ENCODE measurements at regions not wholly inside any gene's neighbourhood (a gene's known extent, or its start where the extent isn't known, plus 50 kb on each side); places are given as distances from the start of the nearest gene placed in this dataset.

DNA sequence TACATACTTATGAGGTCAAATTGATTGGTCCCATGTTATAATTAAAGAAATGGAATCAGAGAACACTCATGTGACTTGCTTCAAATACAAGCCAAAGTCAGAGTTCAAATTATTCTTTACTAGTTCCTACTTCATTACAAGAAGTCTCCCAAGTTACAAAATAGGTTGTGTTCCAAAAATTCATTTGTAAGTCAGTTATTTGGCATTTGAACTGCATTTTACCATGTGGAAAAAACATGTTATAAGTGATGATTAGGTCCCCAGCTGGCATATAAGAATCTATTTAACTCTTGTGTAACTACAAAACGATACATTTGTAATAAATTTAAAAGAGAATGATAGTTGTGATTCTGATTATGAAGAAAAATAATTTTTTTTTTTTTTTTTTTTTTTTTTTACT is 124.1 kb downstream of the DISP1 start:
- POLR2A ChIA-PET: no interaction called here
- H2AFZ ChIP-seq (ENCODE audit: low read depth, low read length): no peak overlapping the region
- no TSS peak for BruUV-seq (replicated peaks)
- H3K36me3 ChIP-seq (ENCODE audit: control insufficient read depth in 2 of 2, extremely low read depth in 1 of 2, insufficient read depth in 2 of 2, low read length in 2 of 2): no peaks in the 10 kb centered on the region
- intact Hi-C loops (cut with micrococcal nuclease): no loop called here
- H3K4me1 ChIP-seq (ENCODE audit: control insufficient read depth, extremely low read depth, insufficient read depth, low read length): no peaks in the 10 kb centered on the region
- no peaks in the 10 kb centered on the region for H3K9me1 ChIP-seq (replicated peaks; ENCODE audit: control insufficient read depth, extremely low read depth, insufficient read depth, low read length)
- no peak overlapping the region for H3K4me3 ChIP-seq (replicated peaks in 1 of 3; ENCODE audit: insufficient read depth in 1 of 3, low read depth in 1 of 3, low read length in 3 of 3)
- TF ChIP-seq GATA2 (IDR thresholded peaks at IDR 0.05; ENCODE audit: insufficient read depth, insufficient read length, low read depth, low read length) (no peak), JUN (IDR thresholded peaks at IDR 0.05; ENCODE audit: borderline replicate concordance, insufficient read depth, insufficient read length, low read depth) (no peak), FOS (IDR thresholded peaks at IDR 0.05; ENCODE audit: borderline replicate concordance, insufficient read depth, low read length) (no peak), POLR2A (IDR thresholded peaks at IDR 0.05; ENCODE audit: low read depth, low read length) (no peak), POLR2AphosphoS5 (IDR thresholded peaks at IDR 0.05; ENCODE audit: insufficient read depth, low read depth, low read length) (no peak), MYC (IDR thresholded peaks at IDR 0.05; ENCODE audit: low read depth, low read length) (no peak), EZH2 (IDR thresholded peaks at IDR 0.05; ENCODE audit: borderline replicate concordance, low read depth, low read length, severe bottlenecking) (no peak)
- TF ChIP-seq, protein P1, sequence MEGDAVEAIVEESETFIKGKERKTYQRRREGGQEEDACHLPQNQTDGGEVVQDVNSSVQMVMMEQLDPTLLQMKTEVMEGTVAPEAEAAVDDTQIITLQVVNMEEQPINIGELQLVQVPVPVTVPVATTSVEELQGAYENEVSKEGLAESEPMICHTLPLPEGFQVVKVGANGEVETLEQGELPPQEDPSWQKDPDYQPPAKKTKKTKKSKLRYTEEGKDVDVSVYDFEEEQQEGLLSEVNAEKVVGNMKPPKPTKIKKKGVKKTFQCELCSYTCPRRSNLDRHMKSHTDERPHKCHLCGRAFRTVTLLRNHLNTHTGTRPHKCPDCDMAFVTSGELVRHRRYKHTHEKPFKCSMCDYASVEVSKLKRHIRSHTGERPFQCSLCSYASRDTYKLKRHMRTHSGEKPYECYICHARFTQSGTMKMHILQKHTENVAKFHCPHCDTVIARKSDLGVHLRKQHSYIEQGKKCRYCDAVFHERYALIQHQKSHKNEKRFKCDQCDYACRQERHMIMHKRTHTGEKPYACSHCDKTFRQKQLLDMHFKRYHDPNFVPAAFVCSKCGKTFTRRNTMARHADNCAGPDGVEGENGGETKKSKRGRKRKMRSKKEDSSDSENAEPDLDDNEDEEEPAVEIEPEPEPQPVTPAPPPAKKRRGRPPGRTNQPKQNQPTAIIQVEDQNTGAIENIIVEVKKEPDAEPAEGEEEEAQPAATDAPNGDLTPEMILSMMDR (IDR thresholded peaks at IDR 0.05; ENCODE audit: extremely low read depth in 1 of 2, insufficient read depth in 1 of 2, low read depth in 1 of 2, low read length in 2 of 2): no peak
- TF ChIP-seq, protein P2, sequence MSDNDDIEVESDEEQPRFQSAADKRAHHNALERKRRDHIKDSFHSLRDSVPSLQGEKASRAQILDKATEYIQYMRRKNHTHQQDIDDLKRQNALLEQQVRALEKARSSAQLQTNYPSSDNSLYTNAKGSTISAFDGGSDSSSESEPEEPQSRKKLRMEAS (IDR thresholded peaks at IDR 0.05; ENCODE audit: insufficient read depth, insufficient read length): no peak
- H3K9ac ChIP-seq (replicated peaks; ENCODE audit: extremely low read depth, insufficient read depth, low read length): no peak overlapping the region
- FAIRE-seq (no peak), DNase-seq (ENCODE audit: low read depth, low spot score) (no peak)
- H3K27ac ChIP-seq (ENCODE audit: insufficient read depth, low read depth, low read length): no peak overlapping the region
- H3K27me3 ChIP-seq (ENCODE audit: control insufficient read depth in 2 of 2, insufficient read depth in 2 of 2, low read length in 2 of 2): no peaks in the 10 kb centered on the region
- H3K9me3 ChIP-seq (replicated peaks; ENCODE audit: control insufficient read depth, insufficient read depth, low read length): no peaks in the 10 kb centered on the region
- no peak overlapping the region for H3K4me2 ChIP-seq (ENCODE audit: insufficient read depth, low read length)
- dilution Hi-C loops (cut with MboI; ENCODE audit: extremely low pct_ligation_motif_present, low sequenced_read_pairs): no loop called here
- no peaks in the 10 kb centered on the region for H4K20me1 ChIP-seq (replicated peaks; ENCODE audit: control insufficient read depth, extremely low read depth, insufficient read depth, low read length)
- CTCF ChIA-PET: no interaction called here
- H3K79me2 ChIP-seq (ENCODE audit: control insufficient read depth, insufficient read depth, low read length): no peaks in the 10 kb centered on the region
